K562 (cell line): ENCODE measurements at regions not wholly inside any gene's neighbourhood (a gene's known extent, or its start where the extent isn't known, plus 50 kb on each side); places are given as distances from the start of the nearest gene placed in this dataset.

Experiments
- ATAC-seq: fragments of 200-7000 bp; cut with Tn5 transposase; 3 replicates; pipeline ENCODE4 v1.9.1; 2020; ENCODE audit warnings: moderate library complexity
- BruUV-seq: library from RNA; stranded (reverse); fragments of 400-500 nt; replicated peaks from 2 replicates; lab custom pipeline; 2021; lab: Mats Ljungman, UMichigan
- CTCF ChIA-PET: fragments of 300-600 bp; formaldehyde crosslinking; extraction: SDS; loops from one replicate; lab custom pipeline; 2021; ENCODE audit warnings: low intra/inter-chr PET ratio; lab: Yijun Ruan, JAX
- POLR2A ChIA-PET: fragments of 300-600, 350-650 bp; sonication (Branson Sonifier 250); formaldehyde crosslinking; extraction: SDS; loops from one replicate; lab custom pipeline; 2021; ENCODE audit warnings: antibody characterized with exemption, inconsistent platforms; lab: Yijun Ruan, JAX
- DNase-seq, 4 experiments: peaks; one replicate each; pipeline versions ENCODE4 v3.0.0 to v3.0.0-alpha.2; 2011 to 2018; ENCODE audit warnings: low spot score in 3 of 4, mixed read lengths in 3 of 4; ENCODE audit errors: extremely low read depth in 1 of 4
- FAIRE-seq: peaks from 2 replicates; lab custom pipeline; 2011; peaks lifted over from hg19 to GRCh38; lab: Jason Lieb, UNC
- H2AFZ ChIP-seq: 2 replicates; pipeline ENCODE4 v1.6.0; 2011; ENCODE audit warnings: low read depth, low read length, control low read depth, inconsistent platforms
- H3K27ac ChIP-seq: fragments of 200-600 bp; 3 replicates; pipeline ENCODE4 v1.8.0; 2011; ENCODE audit warnings: low read depth, mild to moderate bottlenecking, control low read depth, inconsistent platforms, low read length, moderate library complexity, mixed read lengths; ENCODE audit errors: extremely low read depth
- H3K27me3 ChIP-seq, 2 experiments: fragments of 300-600 bp in 1 of 2; 2 replicates in 1 of 2; 3 replicates in 1 of 2; pipeline versions ENCODE4 v1.6.0 to v1.8.0; 2011; ENCODE audit warnings: inconsistent platforms in 2 of 2, low read length in 2 of 2, mild to moderate bottlenecking in 1 of 2, mixed read lengths in 1 of 2, moderate library complexity in 1 of 2; ENCODE audit not compliant: control insufficient read depth in 2 of 2, insufficient read depth in 2 of 2
- H3K36me3 ChIP-seq: fragments of 300-600 bp; 3 replicates; pipeline ENCODE4 v1.8.0; 2011; ENCODE audit warnings: mild to moderate bottlenecking, low read length, inconsistent platforms; ENCODE audit not compliant: control insufficient read depth, insufficient read depth
- H3K4me1 ChIP-seq, 2 experiments: fragments of 200-600 bp in 1 of 2; replicated peaks in 1 of 2; 2 replicates in 1 of 2; 3 replicates in 1 of 2; pipeline versions ENCODE4 v1.5.1 to v1.8.0; 2011; ENCODE audit warnings: inconsistent platforms in 2 of 2, low read length in 2 of 2, mild to moderate bottlenecking in 1 of 2, mixed read lengths in 1 of 2, moderate library complexity in 1 of 2; ENCODE audit not compliant: control insufficient read depth in 2 of 2, insufficient read depth in 2 of 2
- H3K4me2 ChIP-seq: 2 replicates; pipeline ENCODE4 v1.6.1; 2011; ENCODE audit warnings: low read length, control low read depth, inconsistent platforms, mixed read lengths; ENCODE audit not compliant: insufficient read depth
- H3K4me3 ChIP-seq: fragments of 200-600 bp; sonication (generic), shearing (Covaris generic); 2 replicates; pipeline ENCODE4 v1.5.1; 2016; ENCODE audit warnings: control low read depth, inconsistent platforms
- H3K79me2 ChIP-seq: fragments of 200-600 bp; 3 replicates; pipeline ENCODE4 v1.8.0; 2011; ENCODE audit warnings: low read length, inconsistent platforms; ENCODE audit not compliant: control insufficient read depth, insufficient read depth
- H3K9ac ChIP-seq, 2 experiments: 2 replicates each; pipeline versions ENCODE4 v1.6.0 to v1.6.1; 2011; ENCODE audit warnings: low read depth in 2 of 2, low read length in 2 of 2, control low read depth in 1 of 2, inconsistent platforms in 1 of 2, mild to moderate bottlenecking in 1 of 2, mixed read lengths in 1 of 2; ENCODE audit not compliant: insufficient read depth in 1 of 2
- H3K9me1 ChIP-seq: one replicate; pipeline ENCODE4 v1.6.0; 2011; ENCODE audit warnings: inconsistent platforms, mild to moderate bottlenecking, low read length, moderate library complexity; ENCODE audit not compliant: control insufficient read depth, insufficient read depth
- H3K9me3 ChIP-seq: replicated peaks from 2 replicates; pipeline ENCODE4 v1.5.1; 2011; ENCODE audit warnings: low read depth, low read length, inconsistent platforms; ENCODE audit not compliant: control insufficient read depth, insufficient read depth
- H4K20me1 ChIP-seq: replicated peaks from 2 replicates; pipeline ENCODE4 v1.6.1; 2011; ENCODE audit warnings: low read length, inconsistent platforms, mixed read lengths; ENCODE audit not compliant: control insufficient read depth, insufficient read depth
- CREB1 ChIP-seq, 2 experiments: sonication (generic) in 1 of 2; formaldehyde crosslinking in 1 of 2; IDR thresholded peaks; 2 replicates each; pipeline versions ENCODE4 v1.6.1 to v1.8.0; 2012 to 2022; ENCODE audit warnings: inconsistent platforms in 1 of 2, mild to moderate bottlenecking in 1 of 2, missing genetic modification reagents in 1 of 2, moderate library complexity in 1 of 2
- CREB3 ChIP-seq: fragments of 450-650 bp; conservative IDR thresholded peaks from 2 replicates; pipeline ENCODE4 v1.6.1; 2016; ENCODE audit warnings: missing genetic modification characterization, low read depth, mild to moderate bottlenecking, missing compliant biosample characterization, moderate library complexity
- CSDE1 ChIP-seq, 2 experiments: fragments of 450-650 bp; IDR thresholded peaks; 2 replicates each; pipeline ENCODE4 v1.6.1; 2016; ENCODE audit warnings: mild to moderate bottlenecking in 1 of 2
- GATAD2B ChIP-seq: fragments of 450-650 bp; IDR thresholded peaks from 2 replicates; pipeline ENCODE4 v1.6.1; 2017; ENCODE audit warnings: mild to moderate bottlenecking, borderline replicate concordance
- GMEB1 ChIP-seq: fragments of 250-450 bp; sonication (Bioruptor Pico); IDR thresholded peaks from 2 replicates; pipeline ENCODE4 v1.4.0; 2020; ENCODE audit warnings: mild to moderate bottlenecking
- IRF2 ChIP-seq: sonication (generic); formaldehyde crosslinking; IDR thresholded peaks from 2 replicates; pipeline ENCODE4 v1.8.1; 2022; ENCODE audit warnings: mild to moderate bottlenecking, missing genetic modification reagents
- MTA2 ChIP-seq: fragments of 450-650 bp; IDR thresholded peaks from 2 replicates; pipeline ENCODE4 v1.6.1; 2016; ENCODE audit warnings: low read depth
- NCOR1 ChIP-seq: fragments of 450-650 bp; IDR thresholded peaks from 2 replicates; pipeline ENCODE4 v1.6.1; 2016; ENCODE audit warnings: mild to moderate bottlenecking, moderate library complexity
- NKRF ChIP-seq: fragments of 450-650 bp; IDR thresholded peaks from 2 replicates; pipeline ENCODE4 v1.6.1; 2016; ENCODE audit warnings: borderline replicate concordance
- POLR2AphosphoS2 ChIP-seq: IDR thresholded peaks from 2 replicates; pipeline ENCODE4 v1.6.1; 2012; ENCODE audit warnings: low read length, improper control_type of control experiment
- POLR2AphosphoS5 ChIP-seq: IDR thresholded peaks from 2 replicates; pipeline ENCODE4 v1.6.1; 2011; ENCODE audit warnings: mild to moderate bottlenecking, low read depth, low read length, moderate library complexity; ENCODE audit not compliant: control insufficient read depth, insufficient read depth
- RFX7 ChIP-seq: fragments of 250-450 bp; sonication (Bioruptor Pico); IDR thresholded peaks from 2 replicates; pipeline ENCODE4 v1.5.1; 2021; ENCODE audit warnings: mild to moderate bottlenecking
- RHOXF2B ChIP-seq: fragments of 250-450 bp; sonication (Bioruptor Pico); conservative IDR thresholded peaks from 2 replicates; pipeline ENCODE4 v1.5.1; 2021
- SNIP1 ChIP-seq: fragments of 450-650 bp; IDR thresholded peaks from 2 replicates; pipeline ENCODE4 v1.7.1; 2017; ENCODE audit warnings: low read depth, mild to moderate bottlenecking
- TFAP4 ChIP-seq: sonication (generic); formaldehyde crosslinking; IDR thresholded peaks from 2 replicates; pipeline ENCODE4 v1.8.0; 2022; ENCODE audit warnings: missing genetic modification reagents, mild to moderate bottlenecking, moderate library complexity, borderline replicate concordance
- ZBTB7A ChIP-seq: IDR thresholded peaks from 2 replicates; pipeline ENCODE4 v1.6.1; 2011; ENCODE audit warnings: low read depth, mild to moderate bottlenecking, low read length, moderate library complexity, borderline replicate concordance; ENCODE audit not compliant: control insufficient read depth
- ZNF224 ChIP-seq: sonication (generic); formaldehyde crosslinking; IDR thresholded peaks from 2 replicates; pipeline ENCODE4 v1.8.0; 2022; ENCODE audit warnings: mild to moderate bottlenecking, missing genetic modification reagents
- WGBS: fragments of 100-300 bp; shearing (Covaris generic); methylation state at CpG from one replicate; pipeline ENCODE4 v1.1.6; 2016; ENCODE audit warnings: low coverage, mixed read lengths; ENCODE audit not compliant: insufficient coverage; ENCODE audit errors: missing lambda C conversion rate; 5-methylcytosine and 5-hydroxymethylcytosine counted together
- in situ Hi-C: fragments of 300-500 bp; cut with MboI; formaldehyde crosslinking; loops from 4 replicates; pipeline ENCODE4 v1.15.0; 2018; ENCODE audit warnings: inconsistent platforms, mixed read lengths
- intact Hi-C: fragments of 100-400 bp; cut with micrococcal nuclease; formaldehyde crosslinking; loops from 2 replicates; pipeline ENCODE4 v1.14.2; 2022

- TF ChIP-seq NKRF, result no peak
- TF ChIP-seq POLR2AphosphoS5, result no peak
- no peak for TF ChIP-seq GMEB1 (CRISPR knock-in tag)
- no peak for TF ChIP-seq RHOXF2B (CRISPR knock-in tag)
Observed at GRCh38 chr12:91384806-91385205, 202.2 kb upstream of the DCN start (continued).

- Histone ChIP-seq H3K27ac (no peak overlapping the region), H3K27me3 (no peaks in the 10 kb centered on the region), H3K9me1 (no peaks in the 10 kb centered on the region), H4K20me1 (no peaks in the 10 kb centered on the region), H3K79me2 (no peaks in the 10 kb centered on the region), H3K9me3 (no peaks in the 10 kb centered on the region), H2AFZ (no peak overlapping the region), H3K36me3 (no peaks in the 10 kb centered on the region; the same call in 1 of the 3 replicates), H3K4me2 (no peak overlapping the region), H3K4me3 (no peak overlapping the region), H3K4me1 (no peaks in the 10 kb centered on the region; a peak in 2 of 5 replicates), H3K9ac (no peak overlapping the region)
- FAIRE-seq (no peak), DNase-seq (no peak), ATAC-seq (no peak)
- no TSS peak for BruUV-seq
- POLR2A ChIA-PET, result no interaction called here
- intact Hi-C loops, result loop anchor here (5.0 to 10.0 kb wide), 5 partner anchors 193 to 1268 kb away; no protein-coding TSS in a partner anchor
- 67% methylated on average over 1 of the region's 1 CpG for WGBS
- in situ Hi-C loops, result no loop called here
- CTCF ChIA-PET, result no interaction called here
- TF ChIP-seq RFX7 (no peak), IRF2 (CRISPR knock-in tag) (no peak), POLR2AphosphoS2 (no peak), CREB1 (IDR thresholded peaks at IDR 0.05) (no peak), CREB1 (CRISPR knock-in tag; IDR thresholded peaks at IDR 0.05) (no peak), GATAD2B (no peak), CREB3 (no peak), NCOR1 (no peak), ZBTB7A (no peak), TFAP4 (CRISPR knock-in tag) (no peak), ZNF224 (CRISPR knock-in tag) (no peak), CSDE1 (IDR thresholded peaks at IDR 0.05) (no peak), SNIP1 (no peak), MTA2 (no peak)
Observed at GRCh38 chr12:91384366-91384765, 201.7 kb upstream of the DCN start.
